MM.1S (cell line): ENCODE measurements at regions not wholly inside any gene's neighbourhood (a gene's known extent, or its start where the extent isn't known, plus 50 kb on each side); places are given as distances from the start of the nearest gene placed in this dataset.

ENCODE experiments used
- CTCF ChIP-seq: fragments of 300-600 bp; sonication (generic); IDR thresholded peaks from 2 replicates; pipeline ENCODE4 v1.5.1; 2016; ENCODE audit warnings: antibody characterized with exemption, low read length, mixed read lengths
- EZH2 ChIP-seq: fragments of 300-600 bp; sonication (generic); optimal IDR thresholded peaks from 2 replicates; pipeline ENCODE3; 2017; ENCODE audit warnings: low read depth, mild to moderate bottlenecking, antibody characterized with exemption, low read length, mixed read lengths
- EZH2phosphoT487 ChIP-seq: fragments of 300-600 bp; sonication (generic); IDR thresholded peaks from 2 replicates; pipeline ENCODE4 v1.6.1; 2018; ENCODE audit warnings: antibody characterized with exemption, low read length

DNA sequence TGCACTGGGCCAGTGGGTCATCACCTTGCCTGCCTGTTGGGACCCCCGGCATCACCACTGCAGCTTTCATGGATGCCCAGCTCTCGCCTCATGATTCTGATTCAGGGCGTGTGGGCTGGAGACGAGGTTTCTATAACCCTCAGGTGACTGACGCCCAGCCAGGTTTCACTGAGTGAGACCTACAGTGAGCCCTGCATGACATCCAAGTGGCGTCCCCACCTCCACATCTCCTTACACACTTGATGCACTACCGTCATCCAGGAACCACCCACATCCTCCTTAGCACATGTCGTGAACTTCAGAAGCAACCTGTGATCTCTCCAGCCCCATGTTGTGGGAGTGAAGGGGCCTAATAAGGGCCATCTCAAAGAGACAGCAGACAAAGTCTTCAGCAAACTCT is 257.5 kb downstream of the CTTN start:
- TF ChIP-seq CTCF = no peak
- no peak for TF ChIP-seq EZH2
- TF ChIP-seq EZH2phosphoT487 = no peak
